CD4-positive, alpha-beta memory T cell (primary cell): ENCODE measurements at regions not wholly inside any gene's neighbourhood (a gene's known extent, or its start where the extent isn't known, plus 50 kb on each side); places are given as distances from the start of the nearest gene placed in this dataset.

Source experiments
- CTCF ChIA-PET: fragments of 350-600 bp; sonication (Branson Sonifier 250); formaldehyde crosslinking; loops from one replicate; lab custom pipeline; 2021; ENCODE audit warnings: inconsistent platforms; ENCODE audit not compliant: partially characterized antibody; lab: Charles Lee
- POLR2A ChIA-PET: fragments of 350-600 bp; sonication (Branson Sonifier 250); formaldehyde crosslinking; loops from one replicate; lab custom pipeline; 2021; ENCODE audit not compliant: partially characterized antibody; lab: Charles Lee
- DNase-seq, 5 donors: peaks; one replicate each; pipeline versions ENCODE4 v3.0.0 to v3.0.0-alpha.2; 2020 to 2022; ENCODE audit warnings: mixed read lengths in 1 of 5
- H3K27ac ChIP-seq: one replicate; pipeline ENCODE4 v1.7.0; 2013; ENCODE audit warnings: low read depth, low read length
- H3K27me3 ChIP-seq: 2 replicates; pipeline ENCODE4 v1.7.0; 2013; ENCODE audit warnings: mild to moderate bottlenecking, low read length, moderate library complexity; ENCODE audit not compliant: insufficient read depth
- H3K36me3 ChIP-seq: 2 replicates; pipeline ENCODE4 v1.7.0; 2013; ENCODE audit warnings: mild to moderate bottlenecking, low read length, moderate library complexity; ENCODE audit not compliant: insufficient read depth
- H3K4me1 ChIP-seq: 2 replicates; pipeline ENCODE4 v1.7.0; 2013; ENCODE audit warnings: mild to moderate bottlenecking, low read length, moderate library complexity; ENCODE audit not compliant: insufficient read depth
- H3K4me3 ChIP-seq, 2 donors: one replicate each; pipeline ENCODE4 v1.7.0; 2013; ENCODE audit warnings: low read length in 2 of 2, mild to moderate bottlenecking in 1 of 2
- H3K9me3 ChIP-seq, 2 donors: one replicate each; pipeline ENCODE4 v1.7.0; 2013; ENCODE audit warnings: low read length in 2 of 2, control low read depth in 1 of 2; ENCODE audit not compliant: control insufficient read depth in 1 of 2
- H3K27ac Mint-ChIP-seq, 7 donors: one replicate each; pipeline ENCODE4 v1.8.0; 2020 to 2021; ENCODE audit warnings: mixed read lengths in 7 of 7, mild to moderate bottlenecking in 6 of 7, inconsistent platforms in 3 of 7, moderate library complexity in 3 of 7
- H3K27me3 Mint-ChIP-seq, 2 donors: one replicate each; pipeline ENCODE4 v1.8.0; 2020 to 2021; ENCODE audit warnings: mixed read lengths in 2 of 2
- H3K36me3 Mint-ChIP-seq, 2 donors: one replicate each; pipeline ENCODE4 v1.8.0; 2020 to 2021; ENCODE audit warnings: mixed read lengths in 2 of 2, inconsistent platforms in 1 of 2, mild to moderate bottlenecking in 1 of 2
- H3K4me1 Mint-ChIP-seq, 4 donors: one replicate each; pipeline ENCODE4 v1.8.0; 2020 to 2021; ENCODE audit warnings: mixed read lengths in 4 of 4, mild to moderate bottlenecking in 1 of 4
- H3K4me3 Mint-ChIP-seq, 8 donors: one replicate each; pipeline ENCODE4 v1.8.0; 2020 to 2021; ENCODE audit warnings: mixed read lengths in 8 of 8, mild to moderate bottlenecking in 7 of 8, moderate library complexity in 6 of 8, inconsistent platforms in 3 of 8
- H3K9me3 Mint-ChIP-seq, 8 donors: one replicate each; pipeline ENCODE4 v1.8.0; 2020 to 2021; ENCODE audit warnings: mixed read lengths in 8 of 8, mild to moderate bottlenecking in 5 of 8, inconsistent platforms in 3 of 8, moderate library complexity in 1 of 8
- intact Hi-C: fragments of 100-400 bp; cut with micrococcal nuclease; formaldehyde crosslinking; loops from one replicate; pipeline ENCODE4 v1.15.1; 2023

- intact Hi-C loops = no loop called here
- Mint-ChIP-seq H3K9me3 (peaks cover 0 to 15% (median 2%) of the 10 kb centered on the region in 8 donors), H3K36me3 (no peaks in the 10 kb centered on the region), H3K4me1 (no peaks in the 10 kb centered on the region), H3K27ac (no peak overlapping the region), H3K4me3 (no peak overlapping the region), H3K27me3 (no peaks in the 10 kb centered on the region)
- DNase-seq = no peak
- CTCF ChIA-PET = no interaction called here
- POLR2A ChIA-PET = no interaction called here
- H3K27me3 ChIP-seq = no peaks in the 10 kb centered on the region
- H3K9me3 ChIP-seq = no peaks in the 10 kb centered on the region
- no peak overlapping the region for H3K27ac ChIP-seq
- no peak overlapping the region for H3K4me3 ChIP-seq
- no peaks in the 10 kb centered on the region for H3K4me1 ChIP-seq
- H3K36me3 ChIP-seq = no peaks in the 10 kb centered on the region
Measured at GRCh38 chr14:84874436-84874835, 655.5 kb upstream of the FLRT2 start.

- no peaks in the 10 kb centered on the region for H3K9me3 ChIP-seq
- Mint-ChIP-seq H3K4me3 (no peak overlapping the region), H3K27me3 (no peaks in the 10 kb centered on the region), H3K9me3 (peaks cover 0 to 21% (median 2%) of the 10 kb centered on the region in 8 donors), H3K27ac (no peak overlapping the region), H3K4me1 (no peaks in the 10 kb centered on the region), H3K36me3 (no peaks in the 10 kb centered on the region)
- no peaks in the 10 kb centered on the region for H3K4me1 ChIP-seq
- intact Hi-C loops = no loop called here
- H3K27me3 ChIP-seq = no peaks in the 10 kb centered on the region
- ChIA-PET CTCF (no interaction called here), POLR2A (no interaction called here)
- no peak overlapping the region for H3K4me3 ChIP-seq
- no peaks in the 10 kb centered on the region for H3K36me3 ChIP-seq
- no peak for DNase-seq
- no peak overlapping the region for H3K27ac ChIP-seq
Measured at GRCh38 chr14:84877061-84877460, 652.9 kb upstream of the FLRT2 start.

- H3K4me1 Mint-ChIP-seq = no peaks in the 10 kb centered on the region
- CTCF ChIA-PET = no interaction called here
- H3K27ac Mint-ChIP-seq = no peak overlapping the region
- H3K9me3 Mint-ChIP-seq = peaks cover 0 to 28% (median 10%) of the 10 kb centered on the region in 8 donors
- no peak overlapping the region for H3K4me3 Mint-ChIP-seq
- H3K4me1 ChIP-seq = no peaks in the 10 kb centered on the region
- POLR2A ChIA-PET = no interaction called here
- no peaks in the 10 kb centered on the region for H3K27me3 ChIP-seq
- no peaks in the 10 kb centered on the region for H3K27me3 Mint-ChIP-seq
- no peaks in the 10 kb centered on the region for H3K36me3 Mint-ChIP-seq
- H3K4me3 ChIP-seq = no peak overlapping the region
- intact Hi-C loops = no loop called here
- no peaks in the 10 kb centered on the region for H3K36me3 ChIP-seq
- DNase-seq = no peak
- no peak overlapping the region for H3K27ac ChIP-seq
- H3K9me3 ChIP-seq = peaks cover 0 to 3% of the 10 kb centered on the region in 2 donors
Measured at GRCh38 chr14:84882830-84883229, 647.1 kb upstream of the FLRT2 start.

- intact Hi-C loops = no loop called here
- Histone ChIP-seq H3K9me3 (peaks cover 0 to 3% of the 10 kb centered on the region in 2 donors), H3K27me3 (no peaks in the 10 kb centered on the region), H3K4me1 (no peaks in the 10 kb centered on the region), H3K27ac (no peak overlapping the region), H3K36me3 (no peaks in the 10 kb centered on the region), H3K4me3 (no peak overlapping the region)
- Mint-ChIP-seq H3K4me1 (no peaks in the 10 kb centered on the region), H3K9me3 (peaks cover 0 to 32% (median 13%) of the 10 kb centered on the region in 8 donors), H3K4me3 (no peak overlapping the region), H3K27ac (no peak overlapping the region), H3K27me3 (no peaks in the 10 kb centered on the region), H3K36me3 (no peaks in the 10 kb centered on the region)
- CTCF ChIA-PET = no interaction called here
- POLR2A ChIA-PET = no interaction called here
- DNase-seq = no peak
Measured at GRCh38 chr14:84885061-84885460, 644.9 kb upstream of the FLRT2 start.

GRCh38 chr14:84891404-84891803 lies 638.5 kb upstream of the FLRT2 start:
- H3K27ac Mint-ChIP-seq = no peak overlapping the region
- H3K9me3 Mint-ChIP-seq = peaks cover 0 to 19% (median 11%) of the 10 kb centered on the region in 8 donors
- no peak for DNase-seq
- Histone ChIP-seq H3K36me3 (no peaks in the 10 kb centered on the region), H3K9me3 (no peaks in the 10 kb centered on the region), H3K27me3 (no peaks in the 10 kb centered on the region), H3K4me3 (no peak overlapping the region), H3K27ac (no peak overlapping the region), H3K4me1 (no peaks in the 10 kb centered on the region)
- H3K27me3 Mint-ChIP-seq = no peaks in the 10 kb centered on the region
- ChIA-PET CTCF (no interaction called here), POLR2A (no interaction called here)
- no peaks in the 10 kb centered on the region for H3K36me3 Mint-ChIP-seq
- intact Hi-C loops = no loop called here
- H3K4me1 Mint-ChIP-seq = no peaks in the 10 kb centered on the region
- H3K4me3 Mint-ChIP-seq = no peak overlapping the region

GRCh38 chr14:84894254-84894653 lies 635.7 kb upstream of the FLRT2 start:
- no peaks in the 10 kb centered on the region for H3K4me1 Mint-ChIP-seq
- Histone ChIP-seq H3K4me3 (no peak overlapping the region), H3K27me3 (no peaks in the 10 kb centered on the region), H3K4me1 (no peaks in the 10 kb centered on the region), H3K9me3 (no peaks in the 10 kb centered on the region), H3K36me3 (no peaks in the 10 kb centered on the region), H3K27ac (no peak overlapping the region)
- peaks cover 0 to 19% (median 8%) of the 10 kb centered on the region in 8 donors for H3K9me3 Mint-ChIP-seq
- no peak overlapping the region for H3K4me3 Mint-ChIP-seq
- POLR2A ChIA-PET = no interaction called here
- no peak overlapping the region for H3K27ac Mint-ChIP-seq
- CTCF ChIA-PET = no interaction called here
- no peak for DNase-seq
- no peaks in the 10 kb centered on the region for H3K36me3 Mint-ChIP-seq
- H3K27me3 Mint-ChIP-seq = no peaks in the 10 kb centered on the region
- intact Hi-C loops = no loop called here

GRCh38 chr14:84922370-84922769 lies 607.6 kb upstream of the FLRT2 start:
- no peak for DNase-seq
- H3K4me3 ChIP-seq = no peak overlapping the region
- ChIA-PET CTCF (no interaction called here), POLR2A (no interaction called here)
- no peak overlapping the region for H3K4me3 Mint-ChIP-seq
- H3K4me1 Mint-ChIP-seq = no peaks in the 10 kb centered on the region
- H3K27ac ChIP-seq = no peak overlapping the region
- H3K9me3 Mint-ChIP-seq = peaks cover 2 to 13% (median 6%) of the 10 kb centered on the region in 8 donors
- no peaks in the 10 kb centered on the region for H3K27me3 Mint-ChIP-seq
- no peaks in the 10 kb centered on the region for H3K27me3 ChIP-seq
- H3K36me3 Mint-ChIP-seq = no peaks in the 10 kb centered on the region
- H3K4me1 ChIP-seq = no peaks in the 10 kb centered on the region
- no peak overlapping the region for H3K27ac Mint-ChIP-seq
- H3K36me3 ChIP-seq = no peaks in the 10 kb centered on the region
- intact Hi-C loops = no loop called here
- H3K9me3 ChIP-seq = peaks cover 0 to 3% of the 10 kb centered on the region in 2 donors

- H3K9me3 ChIP-seq = peaks cover 0 to 3% of the 10 kb centered on the region in 2 donors
- Mint-ChIP-seq H3K27ac (no peak overlapping the region), H3K9me3 (peaks cover 0 to 9% (median 4%) of the 10 kb centered on the region in 8 donors), H3K36me3 (no peaks in the 10 kb centered on the region), H3K4me3 (no peak overlapping the region), H3K4me1 (no peaks in the 10 kb centered on the region), H3K27me3 (no peaks in the 10 kb centered on the region)
- H3K36me3 ChIP-seq = no peaks in the 10 kb centered on the region
- no peak for DNase-seq
- ChIA-PET POLR2A (no interaction called here), CTCF (no interaction called here)
- intact Hi-C loops = no loop called here
- H3K4me1 ChIP-seq = no peaks in the 10 kb centered on the region
- no peak overlapping the region for H3K27ac ChIP-seq
- no peaks in the 10 kb centered on the region for H3K27me3 ChIP-seq
- no peak overlapping the region for H3K4me3 ChIP-seq
Measured at GRCh38 chr14:84926656-84927055, 603.3 kb upstream of the FLRT2 start.
